LoVo (cell line): ENCODE measurements at regions not wholly inside any gene's neighbourhood (a gene's known extent, or its start where the extent isn't known, plus 50 kb on each side); places are given as distances from the start of the nearest gene placed in this dataset.

ENCODE experiments used
- DNase-seq: peaks from one replicate; pipeline ENCODE4 v3.0.0-alpha.2; 2016; ENCODE audit warnings: low spot score

- no peak for DNase-seq
Observed at GRCh38 chr6:54440549-54440948, 132.3 kb downstream of the TINAG start.

- no peak for DNase-seq
Observed at GRCh38 chr6:54441020-54441419, 132.8 kb downstream of the TINAG start.

- DNase-seq = no peak
Observed at GRCh38 chr6:54441687-54442248, 133.5 kb downstream of the TINAG start.

- no peak for DNase-seq
Observed at GRCh38 chr6:54445207-54445606, 137.0 kb downstream of the TINAG start.

- DNase-seq = no peak
Observed at GRCh38 chr6:54448617-54449016, 140.4 kb downstream of the TINAG start.

GRCh38 chr6:54451516-54451915 lies 143.3 kb downstream of the TINAG start:
- no peak for DNase-seq

- no peak for DNase-seq
Observed at GRCh38 chr6:54463354-54464024, 155.2 kb downstream of the TINAG start.

GRCh38 chr6:54465649-54466300 lies 157.5 kb downstream of the TINAG start:
- DNase-seq = no peak

GRCh38 chr6:54467384-54467783 lies 159.1 kb downstream of the TINAG start:
- DNase-seq = no peak

GRCh38 chr6:54473328-54473727 lies 165.1 kb downstream of the TINAG start:
- no peak for DNase-seq

- DNase-seq = no peak
Observed at GRCh38 chr6:54474898-54475297, 166.7 kb downstream of the TINAG start.

- peak; percentile 2 for DNase-seq
Observed at GRCh38 chr6:54481091-54481490, 172.8 kb downstream of the TINAG start.

GRCh38 chr6:54491431-54491830 lies 183.2 kb downstream of the TINAG start:
- DNase-seq = no peak

GRCh38 chr6:54493138-54493537 lies 184.9 kb downstream of the TINAG start:
- DNase-seq = peak; percentile 26

- no peak for DNase-seq
Observed at GRCh38 chr6:54503144-54503543, 194.9 kb downstream of the TINAG start.

GRCh38 chr6:54515013-54515412 lies 206.8 kb downstream of the TINAG start:
- DNase-seq = no peak

GRCh38 chr6:54515713-54516112 lies 207.5 kb downstream of the TINAG start:
- DNase-seq = no peak

- DNase-seq = no peak
Observed at GRCh38 chr6:54516321-54516720, 208.1 kb downstream of the TINAG start.

GRCh38 chr6:54519161-54519560 lies 210.9 kb downstream of the TINAG start:
- no peak for DNase-seq

- no peak for DNase-seq
Observed at GRCh38 chr6:54525731-54526130, 217.5 kb downstream of the TINAG start.

- no peak for DNase-seq
Observed at GRCh38 chr6:54533567-54533966, 225.3 kb downstream of the TINAG start.

- DNase-seq = no peak
Observed at GRCh38 chr6:54535568-54535967, 227.3 kb downstream of the TINAG start.

GRCh38 chr6:54541541-54541940 lies 233.3 kb downstream of the TINAG start:
- DNase-seq = no peak

- no peak for DNase-seq
Observed at GRCh38 chr6:54559136-54559535, 250.9 kb downstream of the TINAG start.
